Stimulated activated naive CD8-positive, alpha-beta T cell treated with anti-CD3 and anti-CD28 coated beads, Interleukin-15, amount 100 ng/mL, for 72 hours (primary cell): ENCODE measurements at regions not wholly inside any gene's neighbourhood (a gene's known extent, or its start where the extent isn't known, plus 50 kb on each side); places are given as distances from the start of the nearest gene placed in this dataset.
A peak's percentile ranks its signal among the peaks of the same experiment; 100 is the strongest.

Experiments
- ATAC-seq: fragments of 150-1000 bp; cut with Tn5 transposase; 2 replicates; pipeline ENCODE4 v1.10.0; 2021; ENCODE audit warnings: mild to moderate bottlenecking, moderate library complexity
- DNase-seq, 2 donors: peaks; one replicate each; pipeline ENCODE4 v3.0.0; 2021 to 2022
- H3K27ac Mint-ChIP-seq, 2 donors: one replicate each; pipeline ENCODE4 v1.8.0; 2022; ENCODE audit warnings: mild to moderate bottlenecking in 2 of 2, mixed read lengths in 2 of 2, moderate library complexity in 2 of 2
- H3K27me3 Mint-ChIP-seq: one replicate; pipeline ENCODE4 v1.8.0; 2022; ENCODE audit warnings: mixed read lengths
- H3K4me1 Mint-ChIP-seq: one replicate; pipeline ENCODE4 v1.8.0; 2022; ENCODE audit warnings: mild to moderate bottlenecking, mixed read lengths
- H3K4me3 Mint-ChIP-seq, 2 donors: one replicate each; pipeline ENCODE4 v1.8.0; 2022; ENCODE audit warnings: mild to moderate bottlenecking in 2 of 2, mixed read lengths in 2 of 2, moderate library complexity in 1 of 2
- H3K9me3 Mint-ChIP-seq, 2 donors: one replicate each; pipeline ENCODE4 v1.8.0; 2022; ENCODE audit warnings: mixed read lengths in 2 of 2

- Mint-ChIP-seq H3K27me3 (peaks cover 83% of the 10 kb centered on the region), H3K4me3 (no peak overlapping the region), H3K4me1 (peaks cover 34% of the 10 kb centered on the region), H3K9me3 (no peaks in the 10 kb centered on the region), H3K27ac (no peak overlapping the region)
- DNase-seq: no peak
- no peak for ATAC-seq
These were observed 91.4 kb upstream of the ATXN1 start for GRCh38 chr6:16852671-16853070.

GRCh38 chr6:16851758-16852157 is 90.5 kb upstream of the ATXN1 start:
- H3K9me3 Mint-ChIP-seq: no peaks in the 10 kb centered on the region
- H3K4me3 Mint-ChIP-seq: no peak overlapping the region
- DNase-seq (no peak), ATAC-seq (no peak)
- peaks cover 84% of the 10 kb centered on the region for H3K27me3 Mint-ChIP-seq
- no peak overlapping the region for H3K27ac Mint-ChIP-seq
- peaks cover 34% of the 10 kb centered on the region for H3K4me1 Mint-ChIP-seq

- H3K4me1 Mint-ChIP-seq: peaks cover 34% of the 10 kb centered on the region
- H3K4me3 Mint-ChIP-seq: no peak overlapping the region
- no peaks in the 10 kb centered on the region for H3K9me3 Mint-ChIP-seq
- DNase-seq: no peak
- H3K27me3 Mint-ChIP-seq: peaks cover 79% of the 10 kb centered on the region
- no peak for ATAC-seq
- no peak overlapping the region for H3K27ac Mint-ChIP-seq
These were observed 89.8 kb upstream of the ATXN1 start for GRCh38 chr6:16851044-16851540.

GRCh38 chr6:16850681-16851026 is 89.4 kb upstream of the ATXN1 start:
- no peaks in the 10 kb centered on the region for H3K9me3 Mint-ChIP-seq
- H3K27me3 Mint-ChIP-seq: peaks cover 75% of the 10 kb centered on the region
- no peak overlapping the region for H3K4me3 Mint-ChIP-seq
- no peak for DNase-seq
- H3K4me1 Mint-ChIP-seq: peaks cover 34% of the 10 kb centered on the region
- no peak overlapping the region for H3K27ac Mint-ChIP-seq
- ATAC-seq: no peak

GRCh38 chr6:16849988-16850680 is 88.9 kb upstream of the ATXN1 start:
- Mint-ChIP-seq H3K27ac (no peak overlapping the region), H3K4me1 (peaks cover 31% of the 10 kb centered on the region), H3K27me3 (peaks cover 71% of the 10 kb centered on the region), H3K4me3 (no peak overlapping the region), H3K9me3 (no peaks in the 10 kb centered on the region)
- DNase-seq: no peak
- ATAC-seq: no peak

GRCh38 chr6:16849280-16849987 is 88.2 kb upstream of the ATXN1 start:
- H3K27me3 Mint-ChIP-seq: peaks cover 64% of the 10 kb centered on the region
- H3K4me1 Mint-ChIP-seq: peaks cover 27% of the 10 kb centered on the region
- ATAC-seq (peak; percentile 43), DNase-seq (no peak)
- H3K4me3 Mint-ChIP-seq: no peak overlapping the region
- no peaks in the 10 kb centered on the region for H3K9me3 Mint-ChIP-seq
- no peak overlapping the region for H3K27ac Mint-ChIP-seq

- no peak overlapping the region for H3K4me3 Mint-ChIP-seq
- ATAC-seq (no peak), DNase-seq (no peak)
- H3K4me1 Mint-ChIP-seq: peaks cover 19% of the 10 kb centered on the region
- H3K27ac Mint-ChIP-seq: no peak overlapping the region
- H3K9me3 Mint-ChIP-seq: no peaks in the 10 kb centered on the region
- H3K27me3 Mint-ChIP-seq: peaks cover 37% of the 10 kb centered on the region
These were observed 85.1 kb upstream of the ATXN1 start for GRCh38 chr6:16846399-16846778.

- Mint-ChIP-seq H3K27me3 (peaks cover 15% of the 10 kb centered on the region), H3K4me3 (no peak overlapping the region), H3K27ac (no peak overlapping the region), H3K9me3 (no peaks in the 10 kb centered on the region), H3K4me1 (peaks cover 10% of the 10 kb centered on the region)
- no peak for ATAC-seq
- DNase-seq: no peak
These were observed 82.9 kb upstream of the ATXN1 start for GRCh38 chr6:16844183-16844582.

GRCh38 chr6:16842676-16843075 is 81.4 kb upstream of the ATXN1 start:
- H3K27ac Mint-ChIP-seq: no peak overlapping the region
- H3K9me3 Mint-ChIP-seq: no peaks in the 10 kb centered on the region

GRCh38 chr6:16841241-16841640 is 80.0 kb upstream of the ATXN1 start:
- ATAC-seq: no peak
- DNase-seq: no peak
- Mint-ChIP-seq H3K9me3 (no peaks in the 10 kb centered on the region), H3K4me3 (no peak overlapping the region), H3K27me3 (no peaks in the 10 kb centered on the region), H3K4me1 (peaks cover 30% of the 10 kb centered on the region), H3K27ac (no peak overlapping the region)

More at GRCh38 chr6:16842676-16843075, 81.4 kb upstream of the ATXN1 start:
- DNase-seq: no peak
- Mint-ChIP-seq H3K27me3 (peaks cover under 1% of the 10 kb centered on the region), H3K4me1 (peaks cover 16% of the 10 kb centered on the region), H3K4me3 (no peak overlapping the region)
- no peak for ATAC-seq

GRCh38 chr6:16840725-16841124 is 79.5 kb upstream of the ATXN1 start:
- H3K4me1 Mint-ChIP-seq: peaks cover 35% of the 10 kb centered on the region
- no peak overlapping the region for H3K27ac Mint-ChIP-seq
- no peak overlapping the region for H3K4me3 Mint-ChIP-seq
- DNase-seq (no peak), ATAC-seq (no peak)
- no peaks in the 10 kb centered on the region for H3K9me3 Mint-ChIP-seq
- H3K27me3 Mint-ChIP-seq: no peaks in the 10 kb centered on the region

GRCh38 chr6:16840291-16840690 is 79.0 kb upstream of the ATXN1 start:
- ATAC-seq: peak; percentile 50
- Mint-ChIP-seq H3K4me1 (peaks cover 36% of the 10 kb centered on the region), H3K27ac (peak overlapping the region in 1 of 2 donors; percentile 27), H3K27me3 (no peaks in the 10 kb centered on the region), H3K9me3 (no peaks in the 10 kb centered on the region), H3K4me3 (no peak overlapping the region)
- DNase-seq: no peak

GRCh38 chr6:16839631-16840179 is 78.4 kb upstream of the ATXN1 start:
- no peaks in the 10 kb centered on the region for H3K9me3 Mint-ChIP-seq
- ATAC-seq (no peak), DNase-seq (no peak)
- peaks cover 36% of the 10 kb centered on the region for H3K4me1 Mint-ChIP-seq
- no peak overlapping the region for H3K27ac Mint-ChIP-seq
- H3K27me3 Mint-ChIP-seq: no peaks in the 10 kb centered on the region
- no peak overlapping the region for H3K4me3 Mint-ChIP-seq

GRCh38 chr6:16837217-16837972 is 76.1 kb upstream of the ATXN1 start:
- Mint-ChIP-seq H3K4me3 (no peak overlapping the region), H3K4me1 (peaks cover 36% of the 10 kb centered on the region), H3K9me3 (no peaks in the 10 kb centered on the region), H3K27ac (peak overlapping the region in 1 of 2 donors; percentile 30), H3K27me3 (peaks cover 4% of the 10 kb centered on the region)
- DNase-seq (no peak), ATAC-seq (peak; percentile 62)

- DNase-seq (no peak), ATAC-seq (peak; percentile 55)
- Mint-ChIP-seq H3K9me3 (no peaks in the 10 kb centered on the region), H3K4me1 (peaks cover 36% of the 10 kb centered on the region), H3K27ac (no peak overlapping the region), H3K4me3 (peak overlapping the region; percentile 48 to 62), H3K27me3 (peaks cover 14% of the 10 kb centered on the region)
These were observed 75.1 kb upstream of the ATXN1 start for GRCh38 chr6:16836144-16836981.
